ENCODE measurements at regions not wholly inside any gene's neighbourhood (a gene's known extent, or its start where the extent isn't known, plus 50 kb on each side); places are given as distances from the start of the nearest gene placed in this dataset.

- TF ChIP-seq CREM (IDR thresholded peaks at IDR 0.05) (no peak), CREM (CRISPR knock-in tag; IDR thresholded peaks at IDR 0.05) (no peak), EP300 (IDR thresholded peaks at IDR 0.05; ENCODE audit: low read depth in 2 of 2, low read length in 2 of 2) (no peak), EP300 (CRISPR knock-in tag; IDR thresholded peaks at IDR 0.05; ENCODE audit: borderline replicate concordance) (no peak), USF2 (IDR thresholded peaks at IDR 0.05; ENCODE audit: low read depth, low read length) (no peak), USF2 (CRISPR knock-in tag; IDR thresholded peaks at IDR 0.05; ENCODE audit: borderline replicate concordance) (no peak), MIER3 (CRISPR knock-in tag; IDR thresholded peaks at IDR 0.05; ENCODE audit: borderline replicate concordance) (no peak), RXRA (CRISPR knock-in tag; IDR thresholded peaks at IDR 0.05) (no peak)
Measured at GRCh38 chr2:102977426-102978090, 215.7 kb downstream of the TMEM182 start.
